Liver (tissue), 2 donors: ENCODE measurements at regions not wholly inside any gene's neighbourhood (a gene's known extent, or its start where the extent isn't known, plus 50 kb on each side); places are given as distances from the start of the nearest gene placed in this dataset.

Source experiments
- CTCF ChIP-seq: fragments of 150-350 bp; IDR thresholded peaks from 2 replicates; pipeline ENCODE4 v1.5.1; 2017; ENCODE audit warnings: improper control_type of control experiment, low read depth, low read length; ENCODE audit not compliant: missing input control
- REST ChIP-seq: IDR thresholded peaks from 2 replicates; pipeline ENCODE4 v1.6.1; 2016; ENCODE audit warnings: antibody characterized with exemption, mild to moderate bottlenecking
- ZBTB33 ChIP-seq: IDR thresholded peaks from 2 replicates; pipeline ENCODE4 v1.6.1; 2016; ENCODE audit warnings: antibody characterized with exemption
- donor health status: healthy.

- TF ChIP-seq CTCF = no peak
- no peak for TF ChIP-seq REST
- no peak for TF ChIP-seq ZBTB33
Measured at GRCh38 chr10:70978181-70978580, 89.8 kb upstream of the PCBD1 start.
